Parathyroid adenoma (tissue), 2 donors: ENCODE measurements at regions not wholly inside any gene's neighbourhood (a gene's known extent, or its start where the extent isn't known, plus 50 kb on each side); places are given as distances from the start of the nearest gene placed in this dataset.

ENCODE experiments used
- H2AFZ ChIP-seq: fragments of 300-600 bp; sonication (generic); one replicate; pipeline ENCODE4 v1.7.0; 2017; ENCODE audit warnings: antibody characterized with exemption, mild to moderate bottlenecking
- H3K27ac ChIP-seq: fragments of 300-600 bp; sonication (generic); one replicate; pipeline ENCODE4 v1.7.0; 2017
- H3K27me3 ChIP-seq: fragments of 300-600 bp; sonication (generic); one replicate; pipeline ENCODE4 v1.7.0; 2017; ENCODE audit warnings: low read length; ENCODE audit not compliant: control insufficient read depth, insufficient read depth
- H3K36me3 ChIP-seq: fragments of 300-600 bp; sonication (generic); one replicate; pipeline ENCODE4 v1.7.0; 2017; ENCODE audit warnings: low read length; ENCODE audit not compliant: control insufficient read depth, insufficient read depth
- H3K4me1 ChIP-seq: fragments of 300-600 bp; sonication (generic); one replicate; pipeline ENCODE4 v1.7.0; 2017; ENCODE audit warnings: control low read depth
- H3K4me2 ChIP-seq: fragments of 300-600 bp; sonication (generic); one replicate; pipeline ENCODE4 v1.7.0; 2017; ENCODE audit warnings: low read length
- H3K4me3 ChIP-seq: fragments of 300-600 bp; sonication (generic); one replicate; pipeline ENCODE4 v1.7.0; 2017; ENCODE audit warnings: low read depth, low read length
- H3K79me2 ChIP-seq: fragments of 300-600 bp; sonication (generic); one replicate; pipeline ENCODE4 v1.7.0; 2017; ENCODE audit warnings: control low read depth
- H3K9ac ChIP-seq: fragments of 300-600 bp; sonication (generic); one replicate; pipeline ENCODE4 v1.7.0; 2017; ENCODE audit warnings: mild to moderate bottlenecking
- H3K9me3 ChIP-seq: fragments of 300-600 bp; sonication (generic); one replicate; pipeline ENCODE4 v1.7.0; 2017; ENCODE audit warnings: low read length; ENCODE audit not compliant: control insufficient read depth
- TF ChIP-seq, protein P1 (sequence below): fragments of 300-600 bp; sonication (generic); IDR thresholded peaks from one replicate; pipeline ENCODE4 v1.7.0; 2017; ENCODE audit warnings: antibody characterized with exemption, mild to moderate bottlenecking
- donor health status: primary hyperparathyroidism.

DNA sequence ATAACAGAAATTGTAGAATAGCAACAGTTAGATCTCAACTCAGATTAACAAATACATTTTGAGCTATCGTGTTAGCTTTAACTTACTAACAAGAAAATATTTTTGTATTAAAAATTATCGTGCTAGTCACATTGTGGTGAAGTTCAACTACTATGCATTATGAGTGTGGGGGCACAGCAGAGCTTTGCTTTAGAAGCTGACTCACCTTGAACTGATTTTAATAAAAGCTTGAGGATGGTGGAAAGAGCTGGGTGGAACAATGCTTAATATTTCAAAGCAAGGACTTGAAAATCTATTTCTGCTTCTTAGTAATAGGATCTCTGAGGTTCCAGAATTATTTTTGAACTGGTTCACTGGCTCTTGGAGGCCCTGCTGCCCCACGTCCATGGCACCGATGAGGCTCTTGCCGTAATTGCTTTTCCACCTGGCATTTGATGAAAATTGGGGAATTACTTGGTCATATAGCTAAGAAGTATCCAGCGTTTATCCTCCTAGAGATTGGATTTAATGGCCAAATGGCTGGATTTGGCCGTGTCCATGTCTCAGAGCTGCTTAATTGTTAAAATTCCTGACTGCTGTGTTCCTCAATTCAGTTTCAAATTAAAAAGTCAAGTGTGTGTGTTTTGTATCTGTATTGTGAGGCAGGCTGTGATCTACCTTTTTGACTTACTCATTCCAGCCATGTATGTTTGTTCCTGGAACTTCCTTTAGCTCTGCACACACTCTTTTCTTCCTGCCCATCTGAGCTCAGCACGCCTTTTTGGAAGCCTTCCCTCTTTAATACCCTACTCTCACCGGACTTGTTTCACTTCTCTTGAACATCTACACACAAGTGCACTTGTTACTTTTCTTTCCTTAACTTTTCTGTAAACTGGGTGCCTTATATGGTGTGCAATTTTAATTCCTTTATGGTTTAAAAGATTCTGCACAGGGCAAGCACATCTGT, 66.6 kb upstream of the LIMCH1 start:
- peaks cover 8% of the 10 kb centered on the region for H3K79me2 ChIP-seq
- no peak overlapping the region for H3K4me2 ChIP-seq
- no peaks in the 10 kb centered on the region for H3K27me3 ChIP-seq
- H3K36me3 ChIP-seq = no peaks in the 10 kb centered on the region
- no peak overlapping the region for H2AFZ ChIP-seq
- TF ChIP-seq, protein P1, sequence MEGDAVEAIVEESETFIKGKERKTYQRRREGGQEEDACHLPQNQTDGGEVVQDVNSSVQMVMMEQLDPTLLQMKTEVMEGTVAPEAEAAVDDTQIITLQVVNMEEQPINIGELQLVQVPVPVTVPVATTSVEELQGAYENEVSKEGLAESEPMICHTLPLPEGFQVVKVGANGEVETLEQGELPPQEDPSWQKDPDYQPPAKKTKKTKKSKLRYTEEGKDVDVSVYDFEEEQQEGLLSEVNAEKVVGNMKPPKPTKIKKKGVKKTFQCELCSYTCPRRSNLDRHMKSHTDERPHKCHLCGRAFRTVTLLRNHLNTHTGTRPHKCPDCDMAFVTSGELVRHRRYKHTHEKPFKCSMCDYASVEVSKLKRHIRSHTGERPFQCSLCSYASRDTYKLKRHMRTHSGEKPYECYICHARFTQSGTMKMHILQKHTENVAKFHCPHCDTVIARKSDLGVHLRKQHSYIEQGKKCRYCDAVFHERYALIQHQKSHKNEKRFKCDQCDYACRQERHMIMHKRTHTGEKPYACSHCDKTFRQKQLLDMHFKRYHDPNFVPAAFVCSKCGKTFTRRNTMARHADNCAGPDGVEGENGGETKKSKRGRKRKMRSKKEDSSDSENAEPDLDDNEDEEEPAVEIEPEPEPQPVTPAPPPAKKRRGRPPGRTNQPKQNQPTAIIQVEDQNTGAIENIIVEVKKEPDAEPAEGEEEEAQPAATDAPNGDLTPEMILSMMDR = no peak
- no peaks in the 10 kb centered on the region for H3K9me3 ChIP-seq
- no peak overlapping the region for H3K27ac ChIP-seq
- no peak overlapping the region for H3K9ac ChIP-seq
- no peak overlapping the region for H3K4me3 ChIP-seq
- H3K4me1 ChIP-seq = no peaks in the 10 kb centered on the region

DNA sequence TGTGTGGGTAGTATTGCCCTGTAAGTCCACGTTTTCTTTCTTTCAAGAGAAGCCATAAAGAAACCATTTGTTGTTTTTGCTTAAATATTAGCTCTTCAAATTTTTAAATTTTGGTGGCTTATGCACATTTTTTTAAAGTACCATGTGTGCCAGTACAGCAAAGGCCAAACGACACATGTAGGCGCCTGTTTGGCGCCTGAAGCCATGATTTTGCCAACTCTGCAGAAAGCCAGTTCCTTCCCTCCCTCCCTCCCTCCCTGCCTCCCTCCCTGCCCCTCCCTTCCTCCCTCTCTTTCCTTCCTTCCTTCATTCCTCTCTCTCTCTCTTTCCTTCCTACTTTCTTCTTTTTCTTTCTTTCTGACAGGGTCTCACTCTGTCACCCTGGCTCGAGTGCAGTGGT, 65.9 kb upstream of the LIMCH1 start:
- no peak overlapping the region for H3K27ac ChIP-seq
- H2AFZ ChIP-seq = no peak overlapping the region
- H3K4me1 ChIP-seq = no peaks in the 10 kb centered on the region
- H3K4me3 ChIP-seq = no peak overlapping the region
- no peaks in the 10 kb centered on the region for H3K9me3 ChIP-seq
- no peaks in the 10 kb centered on the region for H3K27me3 ChIP-seq
- H3K9ac ChIP-seq = no peak overlapping the region
- H3K79me2 ChIP-seq = peaks cover 8% of the 10 kb centered on the region
- TF ChIP-seq, protein P1 = no peak
- H3K36me3 ChIP-seq = no peaks in the 10 kb centered on the region
- H3K4me2 ChIP-seq = no peak overlapping the region

DNA sequence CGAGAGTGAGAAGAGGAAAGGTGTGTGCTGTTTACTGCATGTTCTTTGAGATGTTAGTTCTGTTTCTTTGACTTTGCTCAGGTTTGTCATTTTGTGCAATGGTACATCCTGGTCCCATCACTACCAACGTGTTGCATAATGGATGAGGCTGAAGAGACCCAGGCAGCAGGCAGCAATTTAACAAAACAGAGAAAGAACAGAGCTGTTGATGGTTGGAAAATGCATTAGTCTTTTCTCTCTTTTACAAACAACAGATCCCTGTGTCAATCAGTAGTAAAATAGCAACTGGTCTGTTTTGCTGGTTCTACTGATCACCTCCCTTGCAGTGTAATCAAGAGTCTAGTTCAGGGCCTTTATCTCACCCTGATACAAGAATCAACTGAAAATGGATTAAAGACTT, 64.8 kb upstream of the LIMCH1 start:
- Histone ChIP-seq H3K27ac (no peak overlapping the region), H3K27me3 (no peaks in the 10 kb centered on the region), H3K4me1 (no peaks in the 10 kb centered on the region), H2AFZ (no peak overlapping the region), H3K79me2 (peaks cover 8% of the 10 kb centered on the region), H3K9me3 (no peaks in the 10 kb centered on the region), H3K36me3 (no peaks in the 10 kb centered on the region), H3K4me3 (no peak overlapping the region), H3K4me2 (no peak overlapping the region), H3K9ac (no peak overlapping the region)
- TF ChIP-seq, protein P1 = no peak

DNA sequence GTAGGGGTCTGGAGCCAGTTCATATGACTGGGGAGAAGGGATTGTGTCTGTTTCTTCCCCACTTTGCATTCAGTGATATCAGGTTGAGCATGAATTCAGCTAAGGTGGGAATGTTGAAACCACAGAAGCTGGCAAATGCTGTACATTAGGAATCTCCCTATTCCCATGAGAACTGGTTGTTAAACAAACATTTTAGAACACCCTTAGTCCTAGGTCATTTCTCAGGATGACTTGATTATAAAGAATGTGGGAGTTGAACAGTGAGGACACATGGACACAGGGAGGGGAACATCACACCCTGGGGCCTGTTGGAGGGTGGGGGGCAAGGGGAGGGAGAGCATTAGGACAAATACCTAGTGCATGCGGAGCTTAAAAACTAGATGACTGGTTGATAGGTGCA, 62.6 kb upstream of the LIMCH1 start:
- Histone ChIP-seq H3K4me1 (no peaks in the 10 kb centered on the region), H3K4me2 (no peak overlapping the region), H2AFZ (no peak overlapping the region), H3K9ac (no peak overlapping the region), H3K27ac (no peak overlapping the region), H3K79me2 (peaks cover 11% of the 10 kb centered on the region), H3K9me3 (no peaks in the 10 kb centered on the region), H3K27me3 (no peaks in the 10 kb centered on the region), H3K36me3 (no peaks in the 10 kb centered on the region), H3K4me3 (no peak overlapping the region)
- TF ChIP-seq, protein P1 = no peak
